ENCODE measurements at regions not wholly inside any gene's neighbourhood (a gene's known extent, or its start where the extent isn't known, plus 50 kb on each side); places are given as distances from the start of the nearest gene placed in this dataset.
A peak's percentile ranks its signal among the peaks of the same experiment; 100 is the strongest.

- no peak for DNase-seq
Measured at GRCh38 chr12:132392389-132393244, 63.2 kb upstream of the GALNT9 start.

- no peak for DNase-seq
Measured at GRCh38 chr12:132391326-132392041, 62.1 kb upstream of the GALNT9 start.

GRCh38 chr12:132390287-132391076 lies 61.1 kb upstream of the GALNT9 start:
- no peak for DNase-seq

GRCh38 chr12:132389526-132390286 lies 60.3 kb upstream of the GALNT9 start:
- no peak for DNase-seq

- no peak for DNase-seq
Measured at GRCh38 chr12:132389026-132389425, 59.6 kb upstream of the GALNT9 start.

- DNase-seq, result no peak
Measured at GRCh38 chr12:132388379-132389015, 59.1 kb upstream of the GALNT9 start.

- no peak for DNase-seq
Measured at GRCh38 chr12:132386926-132387497, 57.6 kb upstream of the GALNT9 start.

GRCh38 chr12:132385923-132386751 lies 56.7 kb upstream of the GALNT9 start:
- no peak for DNase-seq

- DNase-seq, result no peak
Measured at GRCh38 chr12:132384916-132385774, 55.8 kb upstream of the GALNT9 start.

- no peak for DNase-seq
Measured at GRCh38 chr12:132380641-132381040, 51.3 kb upstream of the GALNT9 start.

- DNase-seq, result peak; percentile 77
Measured at GRCh38 chr12:132379996-132380395, 50.6 kb upstream of the GALNT9 start.

GRCh38 chr12:132379576-132379975 lies 50.2 kb upstream of the GALNT9 start:
- no peak for DNase-seq

Data from NCI-H748 treated with DMSO at 0.1 percent for 48 hours (cell line).